ENCODE measurements at regions not wholly inside any gene's neighbourhood (a gene's known extent, or its start where the extent isn't known, plus 50 kb on each side); places are given as distances from the start of the nearest gene placed in this dataset.

DNA sequence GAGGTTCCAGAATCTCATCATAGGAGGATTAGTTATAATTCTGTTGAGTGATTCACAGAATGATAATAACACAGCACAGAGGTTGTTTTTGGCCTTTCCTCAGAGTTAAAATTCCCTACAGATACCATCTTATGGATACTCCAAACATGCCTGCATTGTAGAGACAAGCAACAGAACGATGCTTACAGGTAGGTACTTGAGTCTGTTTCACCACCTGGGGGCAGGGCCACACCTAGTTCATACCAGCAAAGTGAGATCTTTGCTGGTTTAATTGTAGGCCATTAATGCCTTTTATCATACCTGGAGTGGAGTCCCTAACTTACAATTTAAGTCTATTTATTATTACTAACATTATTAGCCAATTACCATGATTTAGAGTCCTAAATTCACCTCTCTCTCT is 416.5 kb upstream of the TLE4 start:
- CTCF ChIA-PET, result interaction anchor here (0.6 to 1.1 kb wide), 2 partner anchors 11 to 320 kb away, joined by 4 read pairs; no protein-coding TSS in a partner anchor
- no peaks in the 10 kb centered on the region for H3K36me3 ChIP-seq (ENCODE audit: control insufficient read depth, insufficient read depth, low read length)
- DNase-seq (ENCODE audit: low read depth), result no peak
- TF ChIP-seq, protein P1, sequence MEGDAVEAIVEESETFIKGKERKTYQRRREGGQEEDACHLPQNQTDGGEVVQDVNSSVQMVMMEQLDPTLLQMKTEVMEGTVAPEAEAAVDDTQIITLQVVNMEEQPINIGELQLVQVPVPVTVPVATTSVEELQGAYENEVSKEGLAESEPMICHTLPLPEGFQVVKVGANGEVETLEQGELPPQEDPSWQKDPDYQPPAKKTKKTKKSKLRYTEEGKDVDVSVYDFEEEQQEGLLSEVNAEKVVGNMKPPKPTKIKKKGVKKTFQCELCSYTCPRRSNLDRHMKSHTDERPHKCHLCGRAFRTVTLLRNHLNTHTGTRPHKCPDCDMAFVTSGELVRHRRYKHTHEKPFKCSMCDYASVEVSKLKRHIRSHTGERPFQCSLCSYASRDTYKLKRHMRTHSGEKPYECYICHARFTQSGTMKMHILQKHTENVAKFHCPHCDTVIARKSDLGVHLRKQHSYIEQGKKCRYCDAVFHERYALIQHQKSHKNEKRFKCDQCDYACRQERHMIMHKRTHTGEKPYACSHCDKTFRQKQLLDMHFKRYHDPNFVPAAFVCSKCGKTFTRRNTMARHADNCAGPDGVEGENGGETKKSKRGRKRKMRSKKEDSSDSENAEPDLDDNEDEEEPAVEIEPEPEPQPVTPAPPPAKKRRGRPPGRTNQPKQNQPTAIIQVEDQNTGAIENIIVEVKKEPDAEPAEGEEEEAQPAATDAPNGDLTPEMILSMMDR (IDR thresholded peaks at IDR 0.05; ENCODE audit: insufficient read depth, low read depth, low read length), result no peak
- no peaks in the 10 kb centered on the region for H3K27me3 ChIP-seq (ENCODE audit: control insufficient read depth, insufficient read depth, low read length)
- no peak overlapping the region for H3K4me3 ChIP-seq (ENCODE audit: low read depth, low read length)
- POLR2A ChIA-PET, result no interaction called here

DNA sequence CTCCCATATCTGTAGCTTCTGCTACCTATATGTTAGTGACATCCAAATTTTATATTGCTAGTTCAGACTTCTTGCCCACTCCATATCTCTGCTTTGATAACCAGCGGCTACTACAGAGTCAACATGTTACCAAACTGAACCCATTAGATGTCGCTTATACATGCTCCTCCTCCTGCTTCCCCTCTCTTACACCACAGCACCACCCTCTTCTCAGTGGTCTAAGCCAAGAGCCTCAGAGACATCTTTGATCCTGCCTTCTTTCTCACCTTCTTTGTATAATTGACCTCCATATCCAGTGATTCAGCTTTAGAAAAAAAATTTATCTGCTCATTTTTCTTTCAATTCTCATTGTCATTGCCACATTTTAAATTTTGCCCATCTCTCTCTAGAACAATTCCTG is 408.2 kb upstream of the TLE4 start:
- Histone ChIP-seq H3K36me3 (ENCODE audit: control insufficient read depth, insufficient read depth, low read length) (no peaks in the 10 kb centered on the region), H3K27me3 (ENCODE audit: control insufficient read depth, insufficient read depth, low read length) (no peaks in the 10 kb centered on the region), H3K4me3 (ENCODE audit: low read depth, low read length) (no peak overlapping the region)
- POLR2A ChIA-PET, result no interaction called here
- CTCF ChIA-PET, result no interaction called here
- no peak for DNase-seq (ENCODE audit: low read depth)
- TF ChIP-seq, protein P1 (IDR thresholded peaks at IDR 0.05; ENCODE audit: insufficient read depth, low read depth, low read length), result no peak

DNA sequence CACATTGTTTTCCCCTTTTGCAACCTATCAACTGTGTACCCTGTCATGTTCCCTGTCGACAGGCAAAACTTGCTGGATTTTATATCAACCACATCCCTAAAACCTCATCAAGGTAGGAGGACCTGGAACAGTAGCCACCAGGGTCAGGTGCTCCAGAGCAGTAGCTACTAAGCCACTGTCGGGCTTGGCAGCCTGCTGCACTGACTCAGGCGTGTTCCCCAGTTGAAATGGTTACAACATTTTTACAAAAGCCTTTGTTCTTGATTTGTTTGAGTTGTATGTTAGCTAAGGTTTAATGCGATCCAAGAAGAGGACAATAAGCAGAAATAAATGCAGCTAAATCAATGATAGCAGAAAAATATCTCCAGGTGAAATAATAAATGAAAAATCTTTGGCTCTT is 407.4 kb upstream of the TLE4 start:
- no peaks in the 10 kb centered on the region for H3K27me3 ChIP-seq (ENCODE audit: control insufficient read depth, insufficient read depth, low read length)
- TF ChIP-seq, protein P1 (IDR thresholded peaks at IDR 0.05; ENCODE audit: insufficient read depth, low read depth, low read length), result no peak
- no peak for DNase-seq (ENCODE audit: low read depth)
- ChIA-PET CTCF (interaction anchor here (1.0 to 1.1 kb wide), 2 partner anchors 12 to 30 kb away, joined by 3 to 4 read pairs; no protein-coding TSS in a partner anchor), POLR2A (no interaction called here)
- no peak overlapping the region for H3K4me3 ChIP-seq (ENCODE audit: low read depth, low read length)
- no peaks in the 10 kb centered on the region for H3K36me3 ChIP-seq (ENCODE audit: control insufficient read depth, insufficient read depth, low read length)

DNA sequence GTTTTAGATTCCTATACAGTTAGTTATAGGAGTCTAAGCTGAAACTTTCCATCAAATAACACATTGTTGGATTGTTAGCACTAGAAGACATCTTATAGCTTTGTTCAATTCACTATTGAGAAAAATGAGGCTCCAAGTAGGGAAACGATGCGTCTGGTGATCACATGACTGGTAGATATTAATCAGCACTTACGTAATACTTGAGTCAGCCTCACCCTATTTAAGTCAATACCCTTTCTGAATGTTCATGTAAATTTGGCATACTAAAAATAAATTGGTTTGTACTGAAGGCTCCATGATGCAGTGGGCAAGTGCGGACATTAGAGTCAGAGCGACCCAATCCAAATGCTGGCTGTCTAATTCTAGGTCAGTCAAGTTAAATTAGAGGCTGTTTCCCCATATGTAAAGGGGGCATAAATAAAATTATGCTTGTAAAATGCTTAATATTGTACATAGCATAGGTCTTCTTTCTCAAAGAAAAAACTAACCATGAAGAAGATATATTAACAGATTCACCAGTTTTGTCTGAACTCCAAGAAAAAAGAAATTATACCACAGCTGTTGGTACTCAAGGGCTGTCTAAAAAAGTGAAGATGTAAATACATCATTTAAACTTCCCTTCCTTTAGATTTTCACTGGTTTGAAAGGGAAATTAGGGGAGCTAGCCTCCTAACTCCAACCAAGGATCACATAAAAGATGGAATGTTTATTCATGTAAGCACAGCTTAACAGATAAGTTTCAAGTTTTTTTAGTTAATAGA is 406.6 kb upstream of the TLE4 start:
- H3K4me3 ChIP-seq (ENCODE audit: low read depth, low read length), result no peak overlapping the region
- CTCF ChIA-PET, result interaction anchor here (1.1 kb wide), 1 partner anchor 13 kb away, joined by 4 read pairs; no protein-coding TSS in a partner anchor
- no peaks in the 10 kb centered on the region for H3K27me3 ChIP-seq (ENCODE audit: control insufficient read depth, insufficient read depth, low read length)
- TF ChIP-seq, protein P1 (IDR thresholded peaks at IDR 0.05; ENCODE audit: insufficient read depth, low read depth, low read length), result no peak
- POLR2A ChIA-PET, result no interaction called here
- no peak for DNase-seq (ENCODE audit: low read depth)
- H3K36me3 ChIP-seq (ENCODE audit: control insufficient read depth, insufficient read depth, low read length), result no peaks in the 10 kb centered on the region

DNA sequence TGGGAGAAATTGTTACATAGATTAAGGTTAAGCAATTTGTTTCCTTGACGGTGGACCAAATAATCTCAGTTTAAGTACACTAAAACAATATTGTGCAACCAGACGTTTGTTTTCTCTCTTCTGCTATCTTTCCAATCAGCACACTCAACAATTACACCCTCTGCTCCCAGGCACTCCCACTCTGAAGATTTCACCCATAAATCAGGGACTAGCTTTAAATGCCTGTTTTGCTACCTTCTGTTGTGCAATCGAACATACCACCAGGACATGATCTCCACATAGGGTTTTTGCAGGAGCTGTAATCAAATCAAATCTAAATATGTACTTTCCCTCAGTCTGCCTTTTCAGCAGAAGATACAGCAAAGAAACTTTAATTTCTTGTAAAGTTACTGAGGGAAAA is 405.8 kb upstream of the TLE4 start:
- POLR2A ChIA-PET, result no interaction called here
- Histone ChIP-seq H3K4me3 (ENCODE audit: low read depth, low read length) (no peak overlapping the region), H3K27me3 (ENCODE audit: control insufficient read depth, insufficient read depth, low read length) (no peaks in the 10 kb centered on the region), H3K36me3 (ENCODE audit: control insufficient read depth, insufficient read depth, low read length) (no peaks in the 10 kb centered on the region)
- CTCF ChIA-PET, result interaction anchor here (0.6 to 1.2 kb wide), 2 partner anchors 37 to 68 kb away, joined by 3 to 4 read pairs; no protein-coding TSS in a partner anchor
- TF ChIP-seq, protein P1 (IDR thresholded peaks at IDR 0.05; ENCODE audit: insufficient read depth, low read depth, low read length), result no peak
- no peak for DNase-seq (ENCODE audit: low read depth)

Measured in BJ (cell line).